ENCODE measurements at regions not wholly inside any gene's neighbourhood (a gene's known extent, or its start where the extent isn't known, plus 50 kb on each side); places are given as distances from the start of the nearest gene placed in this dataset.

- TF ChIP-seq CTCF (IDR thresholded peaks at IDR 0.05; ENCODE audit: low read depth, low read length) (no peak), EZH2phosphoT487 (IDR thresholded peaks at IDR 0.05; ENCODE audit: low read depth) (no peak)
Observed at GRCh38 chr10:44262551-44263251, 122.2 kb downstream of the CXCL12 start.
